Ovary (tissue), 3 donors: ENCODE measurements at regions not wholly inside any gene's neighbourhood (a gene's known extent, or its start where the extent isn't known, plus 50 kb on each side); places are given as distances from the start of the nearest gene placed in this dataset.

Experiments used
- EP300 ChIP-seq: sonication (generic); formaldehyde crosslinking; IDR thresholded peaks from one replicate; pipeline ENCODE4 v1.6.1; 2017; ENCODE audit warnings: antibody characterized with exemption
- POLR2A ChIP-seq: fragments of 450-650 bp; IDR thresholded peaks from one replicate; pipeline ENCODE4 v1.6.1; 2017; ENCODE audit warnings: antibody characterized with exemption, mild to moderate bottlenecking, moderate library complexity
- TF ChIP-seq, protein P1 (sequence below), 3 donors: fragments of 450-650 bp in 2 of 3; fragments of 200-600 bp in 1 of 3; IDR thresholded peaks; one replicate each; pipeline versions ENCODE4 v1.5.1 to v1.8.0; 2016 to 2022; ENCODE audit warnings: antibody characterized with exemption in 3 of 3, mild to moderate bottlenecking in 1 of 3
- donor health status: DM: no; HTN: no; CAD: no.

DNA sequence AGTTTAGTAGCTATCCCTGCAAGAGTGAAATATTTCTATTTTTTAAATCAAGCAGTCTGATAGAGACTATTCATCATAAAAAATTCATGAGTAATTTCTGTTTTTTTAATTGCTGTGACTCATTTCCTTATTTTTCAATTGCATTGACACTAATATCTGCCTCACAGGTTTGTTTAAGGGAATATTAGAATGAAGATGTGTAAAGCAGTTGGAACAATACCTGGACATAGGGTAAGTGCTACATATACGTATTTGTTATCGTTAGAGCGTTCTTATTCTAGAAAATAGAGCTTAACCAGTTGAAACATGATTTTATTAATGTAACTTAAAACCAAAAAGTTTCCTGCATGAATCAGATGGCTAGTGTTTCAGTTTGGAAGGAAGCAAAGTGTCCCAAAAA is 2211.3 kb downstream of the PCDH7 start:
- TF ChIP-seq, protein P1, sequence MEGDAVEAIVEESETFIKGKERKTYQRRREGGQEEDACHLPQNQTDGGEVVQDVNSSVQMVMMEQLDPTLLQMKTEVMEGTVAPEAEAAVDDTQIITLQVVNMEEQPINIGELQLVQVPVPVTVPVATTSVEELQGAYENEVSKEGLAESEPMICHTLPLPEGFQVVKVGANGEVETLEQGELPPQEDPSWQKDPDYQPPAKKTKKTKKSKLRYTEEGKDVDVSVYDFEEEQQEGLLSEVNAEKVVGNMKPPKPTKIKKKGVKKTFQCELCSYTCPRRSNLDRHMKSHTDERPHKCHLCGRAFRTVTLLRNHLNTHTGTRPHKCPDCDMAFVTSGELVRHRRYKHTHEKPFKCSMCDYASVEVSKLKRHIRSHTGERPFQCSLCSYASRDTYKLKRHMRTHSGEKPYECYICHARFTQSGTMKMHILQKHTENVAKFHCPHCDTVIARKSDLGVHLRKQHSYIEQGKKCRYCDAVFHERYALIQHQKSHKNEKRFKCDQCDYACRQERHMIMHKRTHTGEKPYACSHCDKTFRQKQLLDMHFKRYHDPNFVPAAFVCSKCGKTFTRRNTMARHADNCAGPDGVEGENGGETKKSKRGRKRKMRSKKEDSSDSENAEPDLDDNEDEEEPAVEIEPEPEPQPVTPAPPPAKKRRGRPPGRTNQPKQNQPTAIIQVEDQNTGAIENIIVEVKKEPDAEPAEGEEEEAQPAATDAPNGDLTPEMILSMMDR (IDR thresholded peaks at IDR 0.05): no peak
- TF ChIP-seq POLR2A (no peak), EP300 (no peak)
